IMR-90 (cell line): ENCODE measurements at regions not wholly inside any gene's neighbourhood (a gene's known extent, or its start where the extent isn't known, plus 50 kb on each side); places are given as distances from the start of the nearest gene placed in this dataset.

Source experiments
- CHD1 ChIP-seq: IDR thresholded peaks from 2 replicates; pipeline ENCODE4 v1.6.1; 2012; ENCODE audit warnings: low read depth, low read length, improper control_type of control experiment
- CTCF ChIP-seq: conservative IDR thresholded peaks from 2 replicates; pipeline ENCODE4 v1.5.1; 2012; ENCODE audit warnings: mild to moderate bottlenecking, low read depth, low read length, improper control_type of control experiment
- ELK1 ChIP-seq: fragments of 150-350 bp; IDR thresholded peaks from 2 replicates; pipeline ENCODE4 v1.6.1; 2016; ENCODE audit warnings: low read depth, mild to moderate bottlenecking, low read length, moderate library complexity, borderline replicate concordance
- MAZ ChIP-seq: IDR thresholded peaks from 2 replicates; pipeline ENCODE4 v1.6.1; 2012; ENCODE audit warnings: low read depth, mild to moderate bottlenecking, low read length, improper control_type of control experiment, moderate library complexity, borderline replicate concordance
- MXI1 ChIP-seq: IDR thresholded peaks from 2 replicates; pipeline ENCODE4 v1.6.1; 2012; ENCODE audit warnings: low read depth, mild to moderate bottlenecking, low read length, moderate library complexity, borderline replicate concordance
- POLR2A ChIP-seq: IDR thresholded peaks from 2 replicates; pipeline ENCODE4 v1.6.1; 2012; ENCODE audit warnings: mild to moderate bottlenecking, low read depth, low read length
- RAD21 ChIP-seq: IDR thresholded peaks from 2 replicates; pipeline ENCODE4 v1.6.1; 2012; ENCODE audit warnings: low read length, improper control_type of control experiment

GRCh38 chr4:106830879-106831278, 205.2 kb downstream of the DKK2 start:
- TF ChIP-seq RAD21 (no peak), CTCF (no peak), ELK1 (no peak), POLR2A (no peak), MAZ (no peak), MXI1 (no peak), CHD1 (no peak)
